GM19397 (cell line): ENCODE measurements at regions not wholly inside any gene's neighbourhood (a gene's known extent, or its start where the extent isn't known, plus 50 kb on each side); places are given as distances from the start of the nearest gene placed in this dataset.

Source experiments
- ATAC-seq: cut with Tn5 transposase; IDR thresholded peaks from one replicate; pipeline ENCODE4 v1.9.1; 2021; ENCODE audit warnings: mild to moderate bottlenecking, moderate library complexity; ENCODE audit not compliant: unreplicated experiment

- ATAC-seq: no peak
Observed at GRCh38 chr9:115964710-115965347, 188.8 kb upstream of the PAPPA start.

DNA sequence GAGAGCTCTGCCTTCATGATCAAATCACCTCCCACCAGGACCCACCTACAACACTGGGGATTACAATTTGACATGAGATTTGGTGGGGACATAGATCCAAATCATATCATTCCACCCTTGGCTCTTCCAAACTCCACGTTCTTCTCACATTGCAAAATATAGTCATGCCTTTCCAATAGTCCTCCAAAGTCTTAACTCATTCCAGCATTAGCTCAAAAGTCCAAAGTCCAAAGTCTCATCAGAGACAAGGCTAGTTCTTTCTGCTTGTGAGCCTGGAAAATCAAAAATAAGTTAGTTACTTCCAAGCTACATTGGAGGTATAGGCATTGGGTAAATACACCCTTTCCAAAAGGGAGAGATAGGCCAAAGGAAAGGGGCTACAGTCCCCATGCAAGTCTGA is 186.9 kb upstream of the PAPPA start:
- ATAC-seq: no peak

DNA sequence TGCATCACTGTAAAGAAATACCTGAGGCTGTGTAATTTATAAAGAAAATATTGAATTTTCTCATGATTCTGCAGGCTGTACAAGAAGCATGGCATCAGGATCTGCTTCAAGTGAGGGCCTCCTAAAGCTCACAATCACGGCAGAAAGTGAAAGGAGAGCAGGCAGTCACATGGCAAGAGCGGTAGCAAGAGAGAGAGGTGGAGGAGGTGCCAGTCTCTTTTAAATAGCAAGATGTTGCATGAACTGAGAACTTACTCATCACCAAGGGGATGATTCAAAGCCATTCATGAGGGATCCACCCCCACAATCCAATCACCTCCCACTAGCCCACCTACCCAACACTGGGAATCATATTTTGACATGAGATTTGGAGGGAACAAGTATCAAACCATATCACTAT is 184.5 kb upstream of the PAPPA start:
- no peak for ATAC-seq

DNA sequence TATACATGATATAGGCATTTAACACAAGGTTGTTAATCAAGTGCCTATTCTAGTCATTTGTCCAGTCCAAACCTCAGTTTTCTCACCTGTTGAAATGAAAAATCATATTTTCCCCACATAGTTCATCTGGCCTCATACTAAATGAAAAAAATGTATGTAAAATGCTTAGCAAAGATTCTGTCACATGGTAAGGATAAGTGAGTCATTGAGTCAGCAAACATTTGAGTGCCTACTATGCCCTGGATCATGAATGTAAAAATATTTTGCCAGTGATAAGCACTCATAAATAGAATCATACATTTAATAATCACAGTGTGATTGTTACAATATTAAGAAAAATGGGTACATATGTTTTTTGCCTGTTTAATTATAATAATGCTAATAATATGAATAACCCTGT is 181.2 kb upstream of the PAPPA start:
- ATAC-seq: no peak

GRCh38 chr9:115972843-115973595 is 180.6 kb upstream of the PAPPA start:
- no peak for ATAC-seq

DNA sequence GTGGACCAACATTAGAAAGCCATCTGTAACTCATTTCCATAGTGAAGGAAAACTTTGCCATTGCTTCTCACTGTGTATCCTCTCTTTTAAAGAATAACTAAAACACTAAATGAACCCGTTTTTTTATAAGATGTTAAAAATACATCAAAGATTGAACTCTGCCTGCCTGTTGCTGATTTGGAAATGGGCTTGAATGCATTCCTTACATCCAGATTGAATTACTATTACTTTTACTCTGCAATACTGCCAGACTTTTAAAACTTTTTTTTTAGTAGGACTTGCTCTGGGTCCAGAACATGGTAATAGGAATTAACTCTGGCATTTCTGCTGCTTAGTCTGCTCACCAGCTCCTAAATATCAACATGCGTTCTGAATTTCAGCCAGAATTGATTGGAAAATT is 176.8 kb upstream of the PAPPA start:
- ATAC-seq: no peak

- ATAC-seq: no peak
Observed at GRCh38 chr9:115978091-115978490, 175.5 kb upstream of the PAPPA start.

DNA sequence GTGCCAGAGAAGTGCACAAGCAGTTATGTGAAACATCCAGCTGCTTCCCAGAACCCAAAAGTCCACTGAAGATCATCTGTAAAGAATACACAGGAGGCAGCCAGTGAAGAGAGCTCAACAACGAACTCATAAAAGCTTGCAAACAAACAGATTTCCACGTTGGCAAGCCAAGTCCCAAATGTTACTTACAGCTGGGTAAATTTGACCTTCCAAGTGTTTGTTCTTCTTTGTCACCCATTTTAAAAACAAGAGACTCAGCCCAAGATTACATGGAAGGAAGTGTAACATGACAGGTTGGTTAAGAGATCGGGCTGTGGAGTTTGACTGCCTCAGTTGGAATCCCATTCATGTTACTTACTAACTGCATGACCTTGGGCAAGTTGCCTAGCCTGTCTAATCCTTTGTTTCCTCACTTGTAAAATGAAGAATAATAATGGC is 174.9 kb upstream of the PAPPA start:
- ATAC-seq: no peak

- ATAC-seq: no peak
Observed at GRCh38 chr9:115980054-115980453, 173.5 kb upstream of the PAPPA start.

DNA sequence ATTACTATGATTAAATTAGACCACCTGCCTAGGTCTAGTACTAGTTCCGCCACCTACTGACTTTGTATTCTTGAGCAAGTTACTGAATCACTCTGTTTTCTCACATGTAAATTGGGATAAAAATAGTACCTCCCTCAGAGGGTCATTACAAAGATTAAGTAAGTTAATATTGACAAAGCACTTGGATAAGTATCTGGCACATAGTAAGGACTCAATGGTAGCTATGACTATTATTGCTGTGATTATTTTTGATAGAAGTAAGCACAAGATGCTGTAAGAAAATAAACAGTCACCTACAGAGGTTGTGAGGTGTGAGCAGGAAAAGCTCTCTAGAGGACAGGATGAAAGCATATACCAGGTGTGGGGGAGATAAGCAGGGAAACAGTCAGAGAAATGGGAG is 173.1 kb upstream of the PAPPA start:
- ATAC-seq: no peak

DNA sequence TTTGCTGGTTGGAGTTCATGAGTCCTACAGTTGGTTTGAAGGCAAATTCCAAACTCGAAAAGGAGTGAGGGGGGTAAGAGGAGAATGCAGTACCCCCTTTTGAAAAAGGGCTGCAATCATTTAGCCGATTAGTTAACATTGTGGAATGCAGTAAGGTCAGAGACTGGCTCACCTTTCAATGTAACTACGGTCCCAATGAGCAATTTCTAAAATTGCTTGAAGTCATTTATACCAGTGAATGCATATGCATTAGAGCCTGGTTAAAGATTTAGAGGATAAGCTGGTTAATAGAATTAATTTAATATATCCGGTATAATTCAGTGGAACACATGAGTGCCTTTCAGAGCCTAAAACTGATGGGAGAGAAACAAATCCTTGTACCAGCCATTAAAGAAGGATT is 172.6 kb upstream of the PAPPA start:
- ATAC-seq: no peak

DNA sequence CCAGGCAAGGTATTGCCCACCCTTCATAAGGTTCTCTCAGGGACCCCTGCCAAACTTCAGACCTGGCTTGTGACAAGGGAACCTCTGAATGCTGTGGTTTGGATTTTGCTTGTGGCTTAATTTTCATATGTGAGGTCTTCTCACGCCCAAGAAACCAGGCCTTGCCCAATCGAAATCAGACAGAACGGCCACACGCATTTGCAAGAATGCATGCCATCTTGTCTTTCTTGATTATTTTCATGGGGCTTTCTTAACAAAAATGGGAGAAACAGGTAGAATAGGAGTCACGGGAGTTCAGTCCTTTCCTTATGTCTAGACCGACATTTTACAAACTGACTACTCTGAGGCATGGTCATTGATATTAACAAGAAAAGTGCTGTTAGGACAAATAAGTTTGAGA is 170.2 kb upstream of the PAPPA start:
- no peak for ATAC-seq

- no peak for ATAC-seq
Observed at GRCh38 chr9:115985657-115986056, 167.9 kb upstream of the PAPPA start.

DNA sequence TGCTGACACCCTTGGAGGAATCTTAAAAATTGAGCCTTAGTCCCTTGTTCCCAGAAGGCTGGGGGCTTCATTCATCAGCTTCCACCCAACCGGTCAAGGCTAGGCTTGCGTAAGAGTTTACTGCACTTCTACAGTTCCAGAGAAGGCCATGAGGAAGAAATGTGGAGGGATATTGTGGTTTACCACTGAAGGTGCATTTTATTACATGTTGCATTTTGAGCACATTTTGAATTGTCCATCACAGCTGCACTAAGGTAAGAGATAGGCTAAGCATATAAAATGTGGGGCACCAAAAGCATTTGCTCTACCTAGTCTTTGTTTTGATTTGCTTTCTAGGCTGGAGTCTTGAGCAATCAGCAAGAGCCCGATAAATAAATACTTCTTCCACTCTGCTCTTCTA is 167.1 kb upstream of the PAPPA start:
- no peak for ATAC-seq

DNA sequence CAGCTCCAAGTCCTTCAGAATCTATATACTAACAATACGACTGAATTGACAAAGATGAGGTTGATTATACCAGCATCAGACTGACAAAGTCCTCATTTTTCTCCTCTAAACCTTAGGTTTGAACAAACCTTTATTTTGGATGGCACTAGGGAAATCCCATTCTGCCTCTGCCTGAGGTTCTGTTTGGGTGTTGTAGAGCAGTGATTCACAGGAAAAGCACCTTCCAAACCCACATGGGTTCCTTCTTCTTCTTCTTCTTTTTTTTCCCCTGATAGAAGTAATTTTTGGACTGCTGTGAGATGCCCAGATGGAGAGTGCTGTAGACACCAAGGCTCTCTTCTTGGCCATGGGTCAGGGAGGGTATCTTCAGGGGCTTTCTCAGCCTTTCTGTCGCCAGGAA is 164.9 kb upstream of the PAPPA start:
- ATAC-seq: no peak

GRCh38 chr9:115989831-115990230 is 163.8 kb upstream of the PAPPA start:
- ATAC-seq: no peak

- ATAC-seq: no peak
Observed at GRCh38 chr9:115992834-115993233, 160.8 kb upstream of the PAPPA start.

DNA sequence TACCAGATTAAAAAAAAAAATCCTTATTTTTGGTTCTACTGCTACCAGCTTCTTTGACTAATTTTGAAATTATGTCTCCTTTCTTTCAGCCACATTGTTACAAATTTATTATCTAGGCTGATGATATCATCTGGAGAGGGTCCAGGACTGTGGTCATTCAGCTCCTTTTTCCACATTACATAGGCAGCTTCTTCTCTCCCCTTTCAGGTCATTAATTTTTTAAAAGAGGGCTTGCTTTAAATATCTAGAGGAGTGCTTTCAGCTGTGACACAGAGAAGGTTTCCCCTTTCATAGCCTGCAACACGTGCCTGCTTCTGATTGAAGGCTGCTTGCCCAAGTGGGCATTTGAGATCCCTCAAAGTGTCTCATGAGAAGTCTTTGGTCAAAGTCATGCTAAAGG is 155.7 kb upstream of the PAPPA start:
- ATAC-seq: no peak

- no peak for ATAC-seq
Observed at GRCh38 chr9:115998666-115999065, 154.9 kb upstream of the PAPPA start.

DNA sequence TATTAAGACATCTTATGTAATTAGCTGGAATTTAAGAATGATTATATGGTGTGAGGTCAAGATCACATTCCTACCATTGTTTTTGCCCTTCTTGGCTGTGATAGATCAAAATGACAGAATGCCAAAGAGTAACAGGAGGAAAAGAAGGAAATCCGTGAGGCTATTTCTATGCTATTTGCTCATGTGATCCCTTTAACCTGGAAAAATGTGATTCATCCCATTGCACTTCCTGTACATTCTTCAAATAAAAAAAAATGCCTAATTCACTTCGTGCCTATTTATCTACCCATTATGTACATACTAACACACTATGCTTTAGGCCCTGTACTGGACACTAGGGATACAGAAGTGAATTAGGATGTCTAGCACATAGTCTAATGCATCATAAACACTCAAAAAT is 154.1 kb upstream of the PAPPA start:
- no peak for ATAC-seq

DNA sequence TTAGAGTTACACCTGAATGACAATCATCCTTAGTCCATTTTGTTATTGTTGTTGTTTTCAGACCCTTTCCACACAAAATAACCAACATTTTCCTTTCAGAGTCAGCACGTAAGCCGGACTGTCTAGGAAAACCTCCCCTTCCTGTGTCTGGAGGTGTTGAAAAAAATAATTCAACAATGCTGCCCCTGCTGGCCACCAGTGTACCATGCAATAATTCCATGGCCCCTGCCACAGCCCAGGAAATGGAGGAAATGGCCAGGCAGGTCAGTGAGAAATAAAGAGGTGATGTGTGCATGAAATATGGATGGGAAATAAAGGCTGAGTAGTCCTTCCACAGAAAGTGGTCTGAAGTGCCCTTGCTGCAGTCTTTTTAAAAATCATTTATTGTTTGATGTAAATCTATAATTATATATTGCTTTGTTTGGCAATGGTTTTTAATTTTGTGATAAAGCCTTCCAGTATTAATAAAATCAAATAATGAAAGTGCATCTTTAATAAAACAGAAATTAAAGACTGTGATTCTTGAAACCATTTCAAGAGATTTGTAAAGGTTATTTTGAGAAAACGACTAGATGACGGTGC is 152.8 kb upstream of the PAPPA start:
- no peak for ATAC-seq

DNA sequence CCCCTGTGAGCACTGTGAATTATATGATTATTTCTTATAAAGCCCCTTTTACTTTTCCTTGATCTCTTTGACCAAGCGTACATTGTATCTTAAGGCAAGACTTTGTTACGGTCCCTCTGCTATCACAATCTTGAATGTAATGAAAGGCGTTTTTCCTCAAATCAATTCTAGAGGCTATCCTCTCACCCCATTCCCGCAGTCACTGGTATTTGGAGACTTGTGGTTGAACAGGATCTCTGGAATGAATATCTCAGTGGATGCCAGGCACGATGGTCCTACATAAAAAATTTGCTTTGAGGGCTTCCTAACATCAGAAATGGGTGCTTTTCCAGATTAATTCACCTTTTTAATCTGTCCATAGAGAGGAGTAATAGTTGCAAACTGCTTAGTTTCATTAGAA is 151.4 kb upstream of the PAPPA start:
- no peak for ATAC-seq
